ENCODE measurements at regions not wholly inside any gene's neighbourhood (a gene's known extent, or its start where the extent isn't known, plus 50 kb on each side); places are given as distances from the start of the nearest gene placed in this dataset.

DNA sequence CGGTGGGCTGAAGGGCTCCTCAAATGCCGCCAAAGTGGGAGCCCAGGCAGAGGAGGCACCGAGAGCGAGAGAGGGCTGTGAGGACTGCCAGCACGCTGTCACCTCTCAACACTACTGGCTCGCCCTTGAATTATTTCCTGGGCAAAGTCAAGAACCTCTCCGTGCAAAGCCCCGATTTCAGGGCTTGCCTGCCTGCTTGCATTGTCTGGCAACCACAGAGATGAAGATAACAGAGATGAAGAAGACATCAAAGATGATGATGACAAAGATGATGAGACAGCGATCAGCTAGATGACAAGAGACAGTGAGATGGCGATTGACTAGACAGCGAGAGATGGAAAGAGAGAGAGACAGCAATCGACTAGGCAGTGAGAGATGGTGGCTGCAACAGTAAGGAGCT lies 976.5 kb downstream of the ADGRL2 start:
- TF ChIP-seq POLR2A (IDR thresholded peaks at IDR 0.05) = no peak
- TF ChIP-seq, protein P1, sequence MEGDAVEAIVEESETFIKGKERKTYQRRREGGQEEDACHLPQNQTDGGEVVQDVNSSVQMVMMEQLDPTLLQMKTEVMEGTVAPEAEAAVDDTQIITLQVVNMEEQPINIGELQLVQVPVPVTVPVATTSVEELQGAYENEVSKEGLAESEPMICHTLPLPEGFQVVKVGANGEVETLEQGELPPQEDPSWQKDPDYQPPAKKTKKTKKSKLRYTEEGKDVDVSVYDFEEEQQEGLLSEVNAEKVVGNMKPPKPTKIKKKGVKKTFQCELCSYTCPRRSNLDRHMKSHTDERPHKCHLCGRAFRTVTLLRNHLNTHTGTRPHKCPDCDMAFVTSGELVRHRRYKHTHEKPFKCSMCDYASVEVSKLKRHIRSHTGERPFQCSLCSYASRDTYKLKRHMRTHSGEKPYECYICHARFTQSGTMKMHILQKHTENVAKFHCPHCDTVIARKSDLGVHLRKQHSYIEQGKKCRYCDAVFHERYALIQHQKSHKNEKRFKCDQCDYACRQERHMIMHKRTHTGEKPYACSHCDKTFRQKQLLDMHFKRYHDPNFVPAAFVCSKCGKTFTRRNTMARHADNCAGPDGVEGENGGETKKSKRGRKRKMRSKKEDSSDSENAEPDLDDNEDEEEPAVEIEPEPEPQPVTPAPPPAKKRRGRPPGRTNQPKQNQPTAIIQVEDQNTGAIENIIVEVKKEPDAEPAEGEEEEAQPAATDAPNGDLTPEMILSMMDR (IDR thresholded peaks at IDR 0.05) = no peak
